ENCODE measurements at regions not wholly inside any gene's neighbourhood (a gene's known extent, or its start where the extent isn't known, plus 50 kb on each side); places are given as distances from the start of the nearest gene placed in this dataset.
"Not testable (repeated sequence)": the region's sequence is repeated elsewhere in the genome, so short reads cannot be mapped to it uniquely, and the experiment has no call there.

DNA sequence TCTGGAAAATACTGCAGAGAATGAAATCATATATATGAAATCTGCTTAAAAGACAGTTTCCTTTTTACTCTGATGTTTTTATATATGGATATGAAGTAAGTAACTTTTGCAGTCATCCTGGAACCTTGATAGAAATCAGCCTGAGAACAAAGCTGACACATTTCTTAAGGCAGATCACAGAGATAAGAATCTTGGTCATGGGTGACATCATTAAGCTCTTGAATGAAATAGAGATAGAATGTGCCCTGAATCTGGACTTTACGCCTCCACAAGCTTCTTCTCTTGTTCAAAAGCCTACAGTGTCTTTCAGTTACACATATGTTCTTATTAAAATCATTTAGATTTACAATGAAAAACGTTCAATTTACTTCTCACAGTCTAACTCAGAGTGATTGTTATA lies 319.1 kb upstream of the CNTNAP2 start:
- Histone ChIP-seq H3K36me3 (ENCODE audit: insufficient read depth, low read length) (no peaks in the 10 kb centered on the region), H3K27me3 (ENCODE audit: control insufficient read depth in 1 of 2, insufficient read depth in 2 of 2, low read length in 2 of 2) (no peaks in the 10 kb centered on the region), H3K27ac (ENCODE audit: low read depth in 1 of 2, low read length in 2 of 2) (no peak overlapping the region), H3K4me1 (ENCODE audit: insufficient read depth, low read length) (no peaks in the 10 kb centered on the region), H3K4me3 (ENCODE audit: low read length) (no peak overlapping the region), H3K9me3 (ENCODE audit: control insufficient read depth in 1 of 2, insufficient read depth in 1 of 2, low read length in 2 of 2) (no peaks in the 10 kb centered on the region)
- DNase-seq (no peak), ATAC-seq (ENCODE audit: poor library complexity) (no peak)
- intact Hi-C loops (cut with DNase I, micrococcal nuclease), result no loop called here
- H3K4me1 Mint-ChIP-seq (ENCODE audit: low read depth), result no peaks in the 10 kb centered on the region
- H3K4me3 Mint-ChIP-seq, result no peak overlapping the region
- no peak overlapping the region for H3K27ac Mint-ChIP-seq
- TF ChIP-seq, protein P1, sequence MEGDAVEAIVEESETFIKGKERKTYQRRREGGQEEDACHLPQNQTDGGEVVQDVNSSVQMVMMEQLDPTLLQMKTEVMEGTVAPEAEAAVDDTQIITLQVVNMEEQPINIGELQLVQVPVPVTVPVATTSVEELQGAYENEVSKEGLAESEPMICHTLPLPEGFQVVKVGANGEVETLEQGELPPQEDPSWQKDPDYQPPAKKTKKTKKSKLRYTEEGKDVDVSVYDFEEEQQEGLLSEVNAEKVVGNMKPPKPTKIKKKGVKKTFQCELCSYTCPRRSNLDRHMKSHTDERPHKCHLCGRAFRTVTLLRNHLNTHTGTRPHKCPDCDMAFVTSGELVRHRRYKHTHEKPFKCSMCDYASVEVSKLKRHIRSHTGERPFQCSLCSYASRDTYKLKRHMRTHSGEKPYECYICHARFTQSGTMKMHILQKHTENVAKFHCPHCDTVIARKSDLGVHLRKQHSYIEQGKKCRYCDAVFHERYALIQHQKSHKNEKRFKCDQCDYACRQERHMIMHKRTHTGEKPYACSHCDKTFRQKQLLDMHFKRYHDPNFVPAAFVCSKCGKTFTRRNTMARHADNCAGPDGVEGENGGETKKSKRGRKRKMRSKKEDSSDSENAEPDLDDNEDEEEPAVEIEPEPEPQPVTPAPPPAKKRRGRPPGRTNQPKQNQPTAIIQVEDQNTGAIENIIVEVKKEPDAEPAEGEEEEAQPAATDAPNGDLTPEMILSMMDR (IDR thresholded peaks at IDR 0.05), result no peak
- H3K9me3 Mint-ChIP-seq, result peaks cover 4% of the 10 kb centered on the region
- H3K36me3 Mint-ChIP-seq (ENCODE audit: low read depth), result no peaks in the 10 kb centered on the region
- POLR2A ChIA-PET, result no interaction called here
- CTCF ChIA-PET, result no interaction called here
- no peaks in the 10 kb centered on the region for H3K27me3 Mint-ChIP-seq

DNA sequence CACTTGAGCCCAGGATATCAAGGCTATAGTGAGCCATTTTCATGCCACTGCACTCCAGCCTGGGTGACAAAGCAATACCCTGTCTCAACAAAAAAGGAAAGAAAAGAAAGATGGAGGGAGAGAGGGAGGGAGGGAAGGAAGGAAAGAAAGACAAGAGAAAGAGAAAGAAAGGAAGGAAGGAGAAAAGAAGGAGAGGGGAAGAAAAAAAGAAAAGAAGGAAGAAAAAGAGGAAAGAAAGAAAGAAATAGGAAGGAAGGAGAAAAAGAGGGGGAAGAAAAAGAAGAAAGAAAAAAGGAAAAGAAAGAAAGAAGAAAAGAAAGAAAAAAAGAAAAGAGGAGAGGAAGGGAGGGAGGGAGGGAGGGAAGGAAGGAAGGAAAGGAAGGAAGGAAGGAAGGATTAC lies 321.5 kb upstream of the CNTNAP2 start:
- no peak overlapping the region for H3K27ac ChIP-seq (ENCODE audit: low read depth in 1 of 2, low read length in 2 of 2)
- intact Hi-C loops (cut with DNase I, micrococcal nuclease), result no loop called here
- H3K4me1 ChIP-seq (ENCODE audit: insufficient read depth, low read length), result no peaks in the 10 kb centered on the region
- no peaks in the 10 kb centered on the region for H3K9me3 ChIP-seq (ENCODE audit: control insufficient read depth in 1 of 2, insufficient read depth in 1 of 2, low read length in 2 of 2)
- no peaks in the 10 kb centered on the region for H3K27me3 ChIP-seq (ENCODE audit: control insufficient read depth in 1 of 2, insufficient read depth in 2 of 2, low read length in 2 of 2)
- ChIA-PET POLR2A (no interaction called here), CTCF (no interaction called here)
- Mint-ChIP-seq H3K27me3 (no peaks in the 10 kb centered on the region), H3K36me3 (ENCODE audit: low read depth) (no peaks in the 10 kb centered on the region), H3K4me1 (ENCODE audit: low read depth) (no peaks in the 10 kb centered on the region), H3K27ac (no peak overlapping the region), H3K9me3 (peaks cover 4% of the 10 kb centered on the region), H3K4me3 (no peak overlapping the region)
- H3K4me3 ChIP-seq (ENCODE audit: low read length), result no peak overlapping the region
- DNase-seq (no peak), ATAC-seq (ENCODE audit: poor library complexity) (no peak)
- no peaks in the 10 kb centered on the region for H3K36me3 ChIP-seq (ENCODE audit: insufficient read depth, low read length)
- TF ChIP-seq, protein P1 (IDR thresholded peaks at IDR 0.05), result no peak

DNA sequence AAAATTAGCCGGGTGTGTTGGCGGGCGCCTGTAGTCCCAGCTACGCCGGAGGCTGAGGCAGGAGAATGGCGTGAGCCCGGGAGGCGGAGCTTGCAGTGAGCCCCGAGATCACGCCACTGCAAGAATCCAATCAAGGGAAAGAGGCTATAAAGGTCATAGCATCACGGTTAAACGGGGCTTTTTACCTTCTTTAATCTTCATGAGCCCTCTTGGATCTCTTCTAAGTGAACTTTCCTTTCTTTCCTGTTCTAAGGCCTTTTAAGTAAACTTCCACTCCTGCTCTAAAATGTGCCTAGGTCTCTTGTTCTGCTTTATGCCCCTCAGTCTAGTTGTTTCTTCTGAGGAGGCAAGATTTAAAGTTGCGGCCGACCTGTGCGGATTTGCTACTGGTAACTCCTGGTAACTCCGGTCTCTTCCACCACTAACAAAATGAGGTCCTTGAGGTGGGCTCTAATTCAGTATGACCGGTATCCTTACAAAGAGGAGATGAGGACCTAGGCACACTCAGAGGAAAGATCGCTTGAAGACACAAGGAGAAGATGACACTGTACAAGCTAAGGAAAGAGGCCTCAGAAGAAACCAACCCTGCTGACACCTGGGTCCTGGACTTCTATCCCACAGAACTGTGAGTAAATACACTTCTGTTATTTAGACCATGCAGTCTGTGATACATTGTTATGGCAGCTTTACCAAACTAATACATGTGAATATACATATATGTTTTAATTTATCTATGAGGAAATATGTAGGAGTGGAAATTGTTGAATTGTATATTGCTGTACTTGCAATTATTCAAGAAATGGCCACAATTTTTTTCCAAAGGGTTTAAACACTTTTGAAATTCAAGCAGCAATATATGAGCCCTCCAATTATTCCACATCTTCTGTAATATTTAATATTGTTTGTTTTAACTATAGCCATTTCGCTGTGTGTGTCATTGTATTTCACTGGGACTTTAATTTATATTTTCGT lies 331.5 kb upstream of the CNTNAP2 start:
- H3K9me3 Mint-ChIP-seq, result peaks cover 4% of the 10 kb centered on the region
- Histone ChIP-seq H3K4me1 (ENCODE audit: insufficient read depth, low read length) (no peaks in the 10 kb centered on the region), H3K9me3 (ENCODE audit: control insufficient read depth in 1 of 2, insufficient read depth in 1 of 2, low read length in 2 of 2) (peaks cover 0 to 13% of the 10 kb centered on the region in 2 experiments), H3K27me3 (ENCODE audit: control insufficient read depth in 1 of 2, insufficient read depth in 2 of 2, low read length in 2 of 2) (no peaks in the 10 kb centered on the region), H3K4me3 (ENCODE audit: low read length) (no peak overlapping the region), H3K27ac (ENCODE audit: low read depth in 1 of 2, low read length in 2 of 2) (no peak overlapping the region), H3K36me3 (ENCODE audit: insufficient read depth, low read length) (no peaks in the 10 kb centered on the region)
- no peak overlapping the region for H3K4me3 Mint-ChIP-seq
- ATAC-seq (ENCODE audit: poor library complexity) (no peak), DNase-seq (no peak)
- ChIA-PET CTCF (no interaction called here), POLR2A (no interaction called here)
- H3K4me1 Mint-ChIP-seq (ENCODE audit: low read depth), result no peaks in the 10 kb centered on the region
- H3K36me3 Mint-ChIP-seq (ENCODE audit: low read depth), result no peaks in the 10 kb centered on the region
- intact Hi-C loops (cut with DNase I, micrococcal nuclease), result no loop called here
- no peak overlapping the region for H3K27ac Mint-ChIP-seq
- TF ChIP-seq, protein P1 (IDR thresholded peaks at IDR 0.05), result no peak
- no peaks in the 10 kb centered on the region for H3K27me3 Mint-ChIP-seq

DNA sequence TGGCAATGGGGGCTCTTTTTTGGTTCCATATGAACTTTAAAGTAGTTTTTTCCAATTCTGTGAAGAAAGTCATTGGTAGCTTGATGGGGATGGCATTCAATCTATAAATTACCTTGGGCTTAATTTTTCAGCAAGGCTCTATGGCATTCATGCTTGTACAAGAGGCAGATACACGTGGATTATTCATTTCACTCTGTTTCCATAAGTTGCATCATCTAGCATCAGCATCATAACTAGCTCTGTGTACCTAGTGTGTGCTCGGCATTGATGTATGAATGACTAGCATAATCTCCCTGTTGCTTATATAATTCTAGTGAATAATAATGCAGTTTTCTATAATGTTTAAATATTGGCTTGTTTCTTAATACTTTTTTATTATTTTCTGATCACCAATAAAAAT lies 335.2 kb upstream of the CNTNAP2 start:
- H3K36me3 ChIP-seq (ENCODE audit: insufficient read depth, low read length); DNase-seq; H3K9me3 Mint-ChIP-seq; H3K27me3 ChIP-seq (ENCODE audit: control insufficient read depth in 1 of 2, insufficient read depth in 2 of 2, low read length in 2 of 2); H3K36me3 Mint-ChIP-seq (ENCODE audit: low read depth); H3K4me3 Mint-ChIP-seq; H3K27ac ChIP-seq (ENCODE audit: low read depth in 1 of 2, low read length in 2 of 2); POLR2A ChIA-PET; ATAC-seq (ENCODE audit: poor library complexity); H3K4me3 ChIP-seq (ENCODE audit: low read length); H3K27me3 Mint-ChIP-seq; H3K4me1 Mint-ChIP-seq (ENCODE audit: low read depth); H3K4me1 ChIP-seq (ENCODE audit: insufficient read depth, low read length); intact Hi-C loops (cut with DNase I, micrococcal nuclease); CTCF ChIA-PET; H3K27ac Mint-ChIP-seq: not testable (repeated sequence)
- peaks cover 0 to 17% of the 10 kb centered on the region in 2 experiments for H3K9me3 ChIP-seq (ENCODE audit: control insufficient read depth in 1 of 2, insufficient read depth in 1 of 2, low read length in 2 of 2)
